Heart left ventricle (tissue), 13 donors: ENCODE measurements at regions not wholly inside any gene's neighbourhood (a gene's known extent, or its start where the extent isn't known, plus 50 kb on each side); places are given as distances from the start of the nearest gene placed in this dataset.

Source experiments
- CTCF ChIP-seq, 12 donors: fragments of 200-600 bp; sonication (generic) in 4 of 12; IDR thresholded peaks; one replicate each; pipeline versions ENCODE4 v1.5.0 to v1.8.0; 2018 to 2022; ENCODE audit warnings: antibody characterized with exemption in 12 of 12, mild to moderate bottlenecking in 5 of 12
- POLR2A ChIP-seq, 2 donors: fragments of 450-650 bp; IDR thresholded peaks; one replicate each; pipeline ENCODE4 v1.6.1; 2017; ENCODE audit warnings: antibody characterized with exemption in 2 of 2, mild to moderate bottlenecking in 2 of 2, moderate library complexity in 2 of 2
- donor health status: ischemic (EF 13 %, LVEDD 7.1; RV severe dilation, severe dysfunction).
- donor health status: DM: no; HTN: yes; CAD: no.
- donor health status: DM: no; HTN: no; CAD: no.
- donor health status: ischemic (EF 25% LVEDD 6.9; RV normal size, moderate dysfunction).
- donor health status: ischemic (EF 25% LVEDD 5.7; RV mildly dilated, moderate dysfunction).
- donor health status: ischemic (EF 35%, LVEDD 5.7; RV mildly dilated, moderate dysfunction).
- donor health status: nonischemic (EF 11% LVEDD 7.7; RV severe dilation, severe dysfunction).
- donor health status: DM: yes; HTN: yes; CAD: no.
- donor health status: PGD.
- donor health status: ischemic (EF 29% LVEDD 5.4; RV normal size, mild dysfunction).
- donor health status: nonischemic (EF 23%, LVEDD 6.1; RV moderate dilation, normal function).

- TF ChIP-seq CTCF (IDR thresholded peaks at IDR 0.05) (no peak), POLR2A (IDR thresholded peaks at IDR 0.05) (no peak)
These were observed 209.7 kb downstream of the CAAP1 start for GRCh38 chr9:26682796-26683496.
